GM19463 (cell line): ENCODE measurements at regions not wholly inside any gene's neighbourhood (a gene's known extent, or its start where the extent isn't known, plus 50 kb on each side); places are given as distances from the start of the nearest gene placed in this dataset.

ENCODE experiments used
- ATAC-seq: cut with Tn5 transposase; IDR thresholded peaks from one replicate; pipeline ENCODE4 v1.9.1; 2021; ENCODE audit warnings: mild to moderate bottlenecking, moderate library complexity; ENCODE audit not compliant: unreplicated experiment

DNA sequence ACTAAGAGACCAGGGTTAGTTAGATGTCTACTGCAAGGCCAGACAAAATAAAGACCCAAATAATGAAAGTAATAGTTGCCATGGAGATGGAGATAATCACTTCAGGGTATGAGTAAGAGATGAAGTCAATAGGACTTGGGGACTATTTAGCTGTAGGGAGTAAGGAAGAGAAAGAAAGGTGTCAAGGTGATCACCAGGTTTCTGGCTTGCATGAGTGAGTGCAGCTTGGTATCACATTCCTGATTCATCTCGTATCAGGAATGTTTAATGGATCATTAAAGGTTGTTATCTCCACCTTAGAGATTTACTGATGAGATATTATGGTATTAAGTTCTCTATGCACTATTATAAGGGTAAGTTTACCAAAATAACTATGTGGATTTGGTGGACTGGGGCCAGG is 357.4 kb upstream of the ATP11B start:
- ATAC-seq: no peak

DNA sequence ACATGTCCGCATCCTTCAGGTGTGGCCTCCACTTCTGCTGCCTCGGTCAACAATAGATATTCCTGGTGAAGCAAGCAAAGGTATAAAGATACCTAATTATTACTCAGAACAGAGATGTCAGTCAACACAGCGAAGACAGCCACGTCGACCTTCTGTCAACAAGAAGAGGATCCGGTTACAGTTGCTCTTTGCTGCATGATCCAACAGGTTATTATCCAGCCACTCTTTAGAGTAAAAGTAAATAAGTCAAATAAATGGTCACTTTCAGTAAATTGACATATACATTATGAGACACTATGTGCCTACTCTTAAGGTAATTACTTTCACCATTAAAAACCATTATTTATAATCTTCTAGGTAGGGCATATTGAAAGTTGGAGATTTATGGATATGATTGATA is 356.8 kb upstream of the ATP11B start:
- ATAC-seq: no peak

DNA sequence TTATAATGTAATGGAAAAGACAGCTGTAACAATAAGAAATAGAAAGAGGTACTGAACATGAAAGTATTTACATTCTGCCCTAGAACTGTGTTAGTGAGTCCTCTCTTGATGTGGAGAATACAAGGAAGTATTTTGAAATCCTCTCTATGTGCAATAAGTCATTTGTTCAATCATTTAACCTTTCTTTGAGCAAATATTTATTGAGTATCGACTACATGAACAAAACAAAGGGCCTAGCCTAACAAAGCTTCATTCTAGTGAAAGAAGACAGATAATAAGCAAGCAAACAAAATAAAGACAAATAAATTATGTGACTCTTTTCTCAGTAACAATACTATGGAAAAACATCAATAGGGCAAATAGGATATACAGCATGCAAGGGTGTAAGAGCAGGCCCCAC is 354.9 kb upstream of the ATP11B start:
- no peak for ATAC-seq

DNA sequence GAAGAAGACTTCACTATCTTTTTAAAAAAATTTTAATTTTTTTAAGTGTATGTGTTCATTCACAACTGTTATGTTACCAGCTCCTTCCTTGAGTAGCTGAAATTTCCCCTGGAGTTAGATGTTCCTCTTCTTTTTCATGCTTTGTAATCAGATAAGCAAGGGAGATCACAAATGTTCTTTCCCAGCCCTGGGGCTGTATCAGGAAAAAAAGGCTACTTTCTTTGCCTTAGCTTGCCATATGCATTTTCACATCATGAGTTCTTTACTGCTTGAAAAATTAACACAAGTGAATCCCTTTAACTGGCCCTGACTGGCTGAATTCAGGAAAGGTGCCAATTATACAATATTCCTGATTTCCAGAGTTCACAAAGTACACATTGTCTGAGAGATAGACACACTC is 353.2 kb upstream of the ATP11B start:
- no peak for ATAC-seq

DNA sequence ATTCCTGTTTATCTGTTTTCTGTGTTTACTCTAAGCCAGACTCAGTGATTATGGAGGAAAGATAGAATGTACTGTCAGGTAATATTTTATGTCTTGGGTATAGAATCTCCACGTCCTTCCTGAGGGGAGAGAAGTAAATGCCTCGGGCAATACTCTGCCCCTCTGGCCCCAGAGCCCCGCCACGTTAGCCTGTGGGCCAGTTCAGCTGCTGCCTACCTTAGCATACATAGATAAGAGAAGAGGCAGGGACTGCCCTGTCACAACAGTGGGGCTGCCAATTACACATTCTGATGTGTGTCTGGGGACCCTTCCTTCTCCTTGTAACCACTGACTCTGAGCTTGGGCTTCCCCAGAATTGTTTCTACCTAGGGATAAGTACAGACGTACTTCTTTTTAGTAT is 347.7 kb upstream of the ATP11B start:
- ATAC-seq: no peak

DNA sequence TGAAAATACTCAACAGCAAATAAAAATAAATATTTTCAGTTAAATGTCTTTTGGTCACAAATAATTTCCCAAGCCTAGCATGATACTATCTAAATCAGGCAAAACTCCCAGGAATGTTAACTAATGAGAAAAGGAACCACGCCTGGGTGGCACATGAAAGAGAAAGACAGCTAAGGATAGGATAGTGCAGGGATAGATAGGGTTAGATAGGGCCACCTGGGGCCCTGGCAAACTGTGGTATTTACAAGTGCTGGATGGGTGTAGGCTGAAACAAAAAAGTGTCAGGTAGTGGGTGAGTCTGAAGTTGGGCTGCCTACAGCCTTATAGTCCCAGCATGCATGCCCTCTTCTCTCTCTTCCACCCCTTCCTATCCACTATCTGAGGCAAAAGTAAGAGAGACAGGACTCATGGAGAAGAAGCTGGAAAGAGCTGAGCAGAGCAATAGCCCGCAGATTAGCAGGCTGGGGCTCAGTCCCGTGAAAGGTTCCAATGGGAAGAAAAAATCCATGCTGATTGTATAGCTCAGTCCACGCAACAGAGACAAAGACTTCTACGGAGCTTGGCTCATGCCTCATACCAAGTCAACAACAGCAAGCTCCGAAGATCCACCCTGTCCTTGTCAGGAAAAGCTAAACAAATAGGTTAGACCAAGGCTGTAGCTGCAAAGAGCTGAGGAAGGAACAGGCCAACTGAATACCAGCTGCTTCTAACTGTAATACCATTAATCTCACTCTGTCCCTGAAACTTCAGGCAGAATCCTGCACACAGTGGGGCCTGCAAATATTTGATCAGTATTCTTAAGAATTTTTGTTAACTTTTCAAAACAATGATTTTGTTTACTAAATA is 342.1 kb upstream of the ATP11B start:
- no peak for ATAC-seq

DNA sequence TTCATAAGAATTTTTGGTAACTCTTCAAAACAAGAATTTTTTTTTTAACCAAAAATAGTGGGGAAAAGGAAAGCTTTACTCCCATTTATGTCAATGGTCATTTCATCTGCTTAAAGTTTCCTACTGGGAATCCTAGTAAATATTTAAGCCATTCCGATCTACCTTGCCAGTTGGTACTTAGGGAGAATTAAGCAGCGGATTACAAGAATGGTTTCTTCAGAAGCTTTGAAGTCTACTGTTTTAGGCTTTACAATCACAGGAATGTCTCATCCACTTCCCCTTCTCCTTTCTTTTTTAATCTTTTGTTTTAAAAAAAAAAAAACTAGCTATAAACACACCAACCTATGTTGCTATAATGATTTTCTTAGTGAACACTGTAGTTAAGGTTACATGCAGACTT is 341.4 kb upstream of the ATP11B start:
- no peak for ATAC-seq

DNA sequence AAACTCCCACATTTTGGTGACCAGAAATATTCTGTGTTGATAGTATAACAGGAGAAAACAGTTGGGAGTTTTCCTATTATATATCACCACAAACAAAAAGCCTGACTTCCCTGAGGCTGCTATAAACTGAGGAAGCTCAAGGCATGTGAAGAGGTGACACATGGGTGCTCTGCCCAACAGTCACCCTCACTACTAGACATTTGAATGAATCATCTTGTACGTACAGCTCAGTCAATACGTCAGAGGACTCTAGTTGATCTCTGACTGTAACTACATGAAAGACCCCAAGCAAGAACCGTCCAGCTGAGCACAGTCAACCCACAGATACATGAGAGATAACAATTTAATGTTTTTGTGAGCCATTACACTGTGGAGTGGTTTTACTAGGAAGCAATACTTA is 338.3 kb upstream of the ATP11B start:
- no peak for ATAC-seq

DNA sequence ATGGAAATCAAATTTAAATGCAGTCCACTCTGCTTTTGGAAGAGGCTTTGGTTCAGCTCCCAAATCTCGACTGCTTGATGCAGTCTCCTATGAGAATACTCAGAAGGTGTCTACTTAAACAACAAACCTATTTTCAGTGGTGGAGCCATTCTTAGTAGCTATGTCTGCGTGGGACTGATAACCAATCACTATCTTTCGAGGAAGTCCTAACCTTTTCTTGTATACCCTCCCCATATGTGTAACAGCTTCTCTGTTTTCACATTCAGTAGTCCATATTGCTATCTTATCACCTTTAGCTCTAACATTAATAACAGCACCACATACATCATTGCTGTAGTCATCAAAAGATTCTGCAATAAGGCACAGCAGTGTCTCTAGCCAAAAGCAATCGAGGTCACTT is 333.0 kb upstream of the ATP11B start:
- no peak for ATAC-seq

DNA sequence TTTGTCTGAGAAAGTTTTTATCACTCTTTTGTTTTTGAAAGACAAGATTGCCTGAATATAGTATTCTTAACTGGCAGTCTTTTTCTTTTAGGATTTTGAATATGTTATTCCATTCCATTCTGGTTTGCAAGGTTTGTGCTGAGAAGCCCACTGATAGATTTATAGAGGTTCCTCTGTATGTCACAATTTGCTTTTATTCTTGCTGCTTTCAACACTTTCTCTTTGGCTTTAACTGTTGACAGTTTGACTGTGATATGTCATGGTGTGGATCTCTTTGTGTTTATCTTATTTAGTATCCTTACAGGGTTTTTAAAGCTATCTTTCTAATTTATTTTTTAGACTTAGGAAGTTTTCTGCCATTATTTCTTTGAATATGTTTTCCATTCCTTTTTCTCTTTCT is 331.2 kb upstream of the ATP11B start:
- no peak for ATAC-seq

DNA sequence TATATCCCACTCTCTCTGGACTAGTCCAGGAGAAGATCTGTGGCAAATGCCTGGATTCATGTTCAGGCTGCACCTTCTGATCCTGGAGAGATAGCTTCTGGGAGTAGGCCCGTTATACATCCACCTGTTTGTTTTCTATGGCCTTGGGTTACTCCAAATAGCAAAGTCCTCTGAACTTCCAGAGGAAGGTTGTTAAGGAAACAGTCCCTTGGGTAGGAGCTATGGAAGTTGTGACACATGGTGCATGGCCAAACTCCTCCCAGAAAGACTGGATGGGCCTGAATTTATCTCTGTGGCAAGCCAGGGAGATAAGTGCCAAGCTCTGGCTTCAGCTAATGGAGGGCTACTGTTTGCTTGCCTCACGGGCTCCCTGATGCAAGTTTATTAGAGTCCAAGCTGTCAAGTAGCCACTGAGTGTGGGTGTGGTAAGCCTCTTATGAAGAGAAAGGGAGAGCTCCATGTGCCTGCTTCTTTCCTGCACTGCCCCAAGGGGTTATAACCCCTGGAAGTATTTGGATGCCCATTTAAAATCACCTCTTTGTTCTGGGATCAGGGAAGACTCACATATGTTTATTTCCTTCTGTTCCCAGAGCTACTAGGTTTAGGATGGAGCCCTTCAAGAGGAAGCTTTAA is 328.7 kb upstream of the ATP11B start:
- ATAC-seq: no peak

DNA sequence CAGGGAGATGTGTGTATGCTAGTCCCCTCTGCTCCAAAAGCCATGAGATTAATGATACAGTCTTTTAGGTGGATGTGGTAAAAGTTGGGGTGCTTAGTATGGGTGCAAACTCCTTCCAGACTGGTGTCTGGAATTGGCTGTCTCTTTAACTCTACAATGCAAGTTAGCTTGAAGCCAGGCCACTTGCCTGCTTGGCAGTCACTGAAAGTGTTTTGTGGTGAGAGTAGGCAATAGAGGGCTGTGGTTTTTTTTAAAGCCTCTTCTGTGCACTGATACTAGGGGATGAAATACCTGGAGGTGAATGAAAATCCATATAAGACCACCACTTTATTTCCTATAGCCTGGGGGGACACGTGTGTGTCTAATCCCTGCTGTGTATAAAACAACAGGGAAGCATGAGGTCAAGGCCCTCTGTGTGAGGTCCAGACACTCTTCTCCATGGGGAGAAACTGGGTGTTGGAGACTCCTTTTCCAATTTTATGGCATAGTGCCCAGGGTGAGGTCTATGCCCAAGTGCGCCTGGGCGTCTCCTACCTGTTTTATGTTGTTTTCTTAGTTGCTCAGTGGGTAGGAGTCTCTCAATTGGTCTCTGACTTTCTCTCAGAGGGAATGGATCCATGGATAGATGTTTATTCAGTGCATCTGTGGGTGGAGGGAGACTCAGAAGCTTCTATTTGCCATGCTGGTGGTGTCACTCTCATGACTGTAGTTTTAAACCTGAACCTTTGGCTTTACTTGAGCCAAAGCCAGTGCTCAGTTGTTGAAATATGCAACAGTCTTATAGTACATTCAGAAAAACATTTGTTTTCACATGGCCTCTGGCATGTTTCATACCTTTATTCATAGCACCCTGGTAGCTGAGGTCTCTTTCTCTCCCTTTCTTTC is 327.8 kb upstream of the ATP11B start:
- ATAC-seq: no peak

DNA sequence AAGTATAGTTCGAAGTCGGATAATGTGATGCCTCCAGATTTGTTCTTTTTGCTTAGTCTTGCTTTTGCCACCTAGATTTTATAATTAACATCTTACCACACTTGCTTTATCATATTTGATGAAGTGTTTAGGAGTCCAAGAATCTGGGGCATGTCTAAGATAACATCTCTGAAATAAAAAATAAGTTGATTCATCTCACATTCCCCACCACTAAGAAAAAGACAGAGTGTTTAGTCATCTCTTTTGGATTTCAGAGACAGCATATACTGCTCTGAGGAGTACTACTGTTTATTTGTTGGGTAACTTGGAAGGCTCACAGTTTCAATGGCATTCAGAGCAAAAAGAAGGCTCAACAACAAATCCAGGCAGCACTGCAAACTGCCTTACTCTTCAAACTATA is 324.2 kb upstream of the ATP11B start:
- ATAC-seq: no peak

DNA sequence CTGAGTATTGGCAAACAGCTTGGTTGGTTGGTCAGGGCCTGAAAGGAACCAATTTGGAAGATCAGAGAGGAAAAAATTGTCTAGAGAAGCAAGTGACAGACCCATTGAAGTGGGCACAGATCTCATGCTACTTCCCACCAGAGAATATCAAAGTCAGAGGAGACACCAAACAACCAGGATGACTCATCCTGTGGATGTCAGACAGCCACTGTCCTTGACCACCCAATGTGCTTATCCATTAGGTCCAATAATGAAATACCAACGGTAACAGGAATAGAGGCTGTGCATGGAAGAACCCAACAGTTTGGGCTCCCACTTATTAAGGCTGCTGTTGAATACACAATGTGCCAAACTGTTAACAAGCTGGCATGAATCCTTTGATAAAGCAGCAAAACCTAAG is 323.1 kb upstream of the ATP11B start:
- no peak for ATAC-seq

DNA sequence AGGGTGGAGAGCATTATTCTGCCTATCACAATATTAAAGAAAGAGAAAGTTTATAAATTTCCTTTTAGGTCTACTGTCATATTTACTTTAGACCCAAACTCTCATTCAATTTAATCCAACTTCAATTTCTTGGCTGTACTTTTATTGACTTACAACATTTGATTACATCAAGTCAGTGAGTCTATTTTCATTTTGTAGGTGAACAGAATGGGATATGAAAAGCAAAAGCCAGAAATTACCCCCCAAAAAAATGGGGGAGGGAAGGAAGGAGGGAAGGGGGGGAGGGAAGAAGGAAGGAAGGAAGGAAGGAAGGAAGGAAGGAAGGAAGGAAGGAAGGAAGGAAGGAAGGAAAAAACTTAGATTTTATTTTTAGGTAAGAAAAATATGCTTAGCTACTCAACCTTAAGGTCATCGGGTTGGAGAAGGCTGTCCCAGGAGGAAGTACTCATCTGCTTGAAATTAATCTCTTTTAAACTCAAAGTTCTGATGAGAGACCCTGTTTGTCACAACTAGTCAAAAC is 320.1 kb upstream of the ATP11B start:
- no peak for ATAC-seq

DNA sequence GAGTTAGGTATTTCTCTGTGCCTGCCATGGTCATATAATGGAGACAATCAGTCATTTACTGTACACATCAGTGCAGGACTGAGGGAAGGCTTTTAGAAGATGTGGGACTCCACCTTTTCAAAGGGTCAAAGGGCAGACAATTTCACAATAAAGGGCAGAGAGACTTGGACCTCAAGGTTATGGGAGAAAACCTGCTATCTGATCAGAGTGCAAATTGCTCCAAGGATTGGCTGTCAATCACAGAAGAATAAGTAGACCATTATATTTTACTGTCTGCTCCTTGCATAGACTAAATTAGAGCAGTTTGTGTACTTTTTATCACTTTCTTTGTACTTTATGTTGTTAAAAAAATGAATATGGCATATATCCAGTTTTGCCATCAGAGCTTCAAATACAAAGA is 314.9 kb upstream of the ATP11B start:
- ATAC-seq: no peak

DNA sequence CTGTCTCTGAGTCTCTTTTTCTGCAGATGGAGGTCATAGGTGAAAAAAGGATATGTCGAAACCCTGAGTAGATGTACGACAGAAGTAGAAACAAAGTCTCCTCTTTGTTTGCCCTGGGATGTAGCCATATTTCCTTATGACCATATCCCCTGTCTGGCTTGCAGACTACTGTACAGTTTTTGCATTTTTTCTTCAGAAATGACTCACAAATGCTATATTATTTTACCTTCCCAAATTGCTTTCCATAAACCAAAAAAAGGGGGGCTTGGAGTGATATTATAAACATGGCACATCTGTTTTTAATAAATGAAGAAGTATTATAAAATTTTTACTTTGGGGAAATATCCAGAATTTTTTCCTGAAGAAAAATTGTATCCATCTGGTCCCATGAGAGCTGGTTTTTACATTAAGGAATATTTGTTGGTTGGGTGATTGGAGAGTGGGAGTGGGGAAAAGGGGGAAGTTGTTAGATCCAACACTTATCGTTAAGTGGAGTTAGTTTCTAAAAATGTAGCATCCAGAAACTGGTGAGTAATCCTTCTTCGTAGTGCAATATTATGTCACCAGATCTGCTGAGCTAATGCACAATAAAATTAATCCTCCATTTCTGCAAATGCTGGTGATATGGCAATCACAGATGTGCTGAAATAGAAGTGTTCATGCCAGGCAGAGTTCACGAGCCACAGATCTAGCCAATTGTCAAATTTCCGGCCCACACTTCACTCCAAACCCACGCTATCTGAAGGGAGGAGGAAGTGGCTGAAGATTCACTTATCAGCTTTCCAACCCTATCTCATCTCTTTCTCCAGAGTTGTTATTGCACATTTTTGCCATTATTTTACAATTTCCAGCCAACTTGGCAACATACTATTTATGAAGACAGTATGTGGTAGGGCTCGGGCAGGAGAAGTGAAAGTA is 313.6 kb upstream of the ATP11B start:
- ATAC-seq: no peak

DNA sequence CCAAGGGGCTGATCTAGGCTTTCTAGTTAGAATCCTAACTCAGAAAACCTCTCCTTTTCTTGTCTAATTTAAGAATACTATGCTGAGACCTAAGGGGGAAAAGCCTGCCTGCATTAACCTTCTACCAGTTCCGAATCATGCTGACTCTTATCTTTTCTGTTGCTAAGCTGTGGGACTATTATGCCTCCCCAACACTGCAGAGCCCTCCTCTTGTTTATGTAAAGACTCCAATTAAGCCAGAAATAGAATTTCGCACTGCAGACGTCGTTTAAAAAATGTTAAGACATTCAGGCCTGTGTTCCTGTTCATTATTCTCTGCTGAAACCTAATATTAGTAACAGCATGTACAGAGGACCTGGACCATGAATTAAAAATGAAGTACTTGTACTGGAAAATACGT is 310.6 kb upstream of the ATP11B start:
- no peak for ATAC-seq

DNA sequence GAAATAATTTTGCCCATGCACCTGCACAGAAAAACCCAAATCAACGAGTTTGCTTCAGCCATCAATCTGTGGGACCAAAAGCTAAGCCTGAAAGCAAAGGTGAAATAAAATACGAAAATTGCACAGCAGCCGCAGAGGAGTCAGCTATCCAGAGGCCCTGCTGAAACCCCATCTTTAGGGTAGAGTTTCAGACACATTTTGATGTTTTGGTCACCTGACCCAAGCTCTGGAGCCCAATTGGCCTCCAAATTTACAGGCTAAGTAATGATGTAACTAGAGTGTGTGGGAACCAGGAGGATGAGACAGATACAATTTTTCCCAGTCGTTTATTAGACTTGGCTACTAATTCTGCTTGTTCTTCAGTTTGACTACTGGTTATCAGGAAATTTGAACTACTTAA is 308.6 kb upstream of the ATP11B start:
- ATAC-seq: no peak

DNA sequence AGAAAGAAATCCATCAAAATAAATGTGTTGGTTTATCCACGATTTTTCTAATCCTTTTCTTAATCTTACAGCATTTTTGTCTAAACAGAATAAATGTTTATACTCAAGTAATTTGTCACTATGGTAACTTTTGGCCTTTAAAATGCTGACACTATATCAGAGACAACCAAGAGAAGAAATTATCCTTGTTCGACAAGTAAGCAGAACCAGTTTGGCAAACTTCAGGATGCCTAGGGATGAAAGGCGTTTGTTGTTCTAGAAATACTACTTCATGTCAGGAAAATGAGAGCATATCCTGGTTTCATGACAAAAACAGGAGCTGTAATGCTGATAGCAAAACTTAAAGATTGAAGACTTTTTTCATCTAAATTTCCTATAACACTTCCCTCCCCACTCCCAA is 308.0 kb upstream of the ATP11B start:
- ATAC-seq: no peak
